OCI-LY7 (cell line): ENCODE measurements at regions not wholly inside any gene's neighbourhood (a gene's known extent, or its start where the extent isn't known, plus 50 kb on each side); places are given as distances from the start of the nearest gene placed in this dataset.

Experiments used
- BruUV-seq: library from RNA; stranded (reverse); fragments of 400-500 nt; replicated peaks from 2 replicates; lab custom pipeline; 2021; lab: Mats Ljungman, UMichigan
- CTCF ChIA-PET: fragments of 300-600 bp; sonication (Branson Sonifier 250); formaldehyde crosslinking; loops from one replicate; lab custom pipeline; 2022; ENCODE audit warnings: antibody characterized with exemption; ENCODE audit not compliant: unreplicated experiment; lab: Charles Lee
- POLR2A ChIA-PET: fragments of 300-600 bp; sonication (Branson Sonifier 250); formaldehyde crosslinking; loops from one replicate; lab custom pipeline; 2022; ENCODE audit warnings: antibody characterized with exemption; lab: Charles Lee
- DNase-seq: peaks from one replicate; pipeline ENCODE4 v3.0.0-alpha.2; 2015; ENCODE audit warnings: low spot score
- H2AFZ ChIP-seq: fragments of 200-600 bp; sonication (generic), shearing (Covaris generic); 2 replicates; pipeline ENCODE4 v1.6.1; 2014; ENCODE audit warnings: mild to moderate bottlenecking, antibody characterized with exemption, low read length, moderate library complexity
- H3K27ac ChIP-seq: fragments of 200-600 bp; sonication (generic); 2 replicates; pipeline ENCODE4 v1.5.1; 2014; ENCODE audit warnings: mixed run types, low read depth, mild to moderate bottlenecking, moderate library complexity, low read length, inconsistent platforms; ENCODE audit not compliant: poor library complexity, severe bottlenecking
- H3K36me3 ChIP-seq: fragments of 200-600 bp; sonication (generic); 2 replicates; pipeline ENCODE4 v1.6.1; 2014; ENCODE audit warnings: mild to moderate bottlenecking, antibody characterized with exemption, low read length, moderate library complexity, mixed read lengths; ENCODE audit not compliant: insufficient read depth
- H3K4me1 ChIP-seq: fragments of 200-600 bp; sonication (generic); 2 replicates; pipeline ENCODE4 v1.5.1; 2014; ENCODE audit warnings: mild to moderate bottlenecking, low read length; ENCODE audit not compliant: insufficient read depth, poor library complexity, severe bottlenecking
- H3K4me2 ChIP-seq: fragments of 200-600 bp; sonication (generic); 2 replicates; pipeline ENCODE4 v1.6.1; 2014; ENCODE audit warnings: mild to moderate bottlenecking, low read length
- H3K4me3 ChIP-seq: fragments of 200-600 bp; sonication (generic); 2 replicates; pipeline ENCODE4 v1.5.1; 2014; ENCODE audit warnings: mild to moderate bottlenecking, low read depth, low read length; ENCODE audit not compliant: poor library complexity, severe bottlenecking
- H3K79me2 ChIP-seq: fragments of 200-600 bp; sonication (generic); 2 replicates; pipeline ENCODE4 v1.6.1; 2016; ENCODE audit warnings: low read depth, mild to moderate bottlenecking, low read length, moderate library complexity, mixed read lengths; ENCODE audit not compliant: insufficient read depth
- H3K9me2 ChIP-seq: fragments of 200-600 bp; sonication (generic); 2 replicates; pipeline ENCODE4 v1.6.1; 2016; ENCODE audit warnings: mild to moderate bottlenecking, low read length, mixed read lengths; ENCODE audit not compliant: insufficient read depth
- H3K9me3 ChIP-seq: fragments of 200-600 bp; sonication (generic); 2 replicates; pipeline ENCODE4 v1.6.1; 2014; ENCODE audit warnings: mild to moderate bottlenecking, mixed run types, low read length, mixed read lengths
- H4K20me1 ChIP-seq: fragments of 200-600 bp; sonication (generic); 2 replicates; pipeline ENCODE4 v1.6.1; 2014; ENCODE audit warnings: mild to moderate bottlenecking, antibody characterized with exemption, low read length, moderate library complexity, mixed read lengths; ENCODE audit not compliant: insufficient read depth
- CTCF ChIP-seq: fragments of 200-600 bp; sonication (generic); conservative IDR thresholded peaks from 2 replicates; pipeline ENCODE4 v1.5.1; 2014; ENCODE audit warnings: mild to moderate bottlenecking, antibody characterized with exemption, low read length, moderate library complexity, mixed read lengths
- EZH2phosphoT487 ChIP-seq: fragments of 200-600 bp; sonication (generic); IDR thresholded peaks from 2 replicates; pipeline ENCODE4 v1.6.1; 2018; ENCODE audit warnings: low read depth, borderline replicate concordance, mild to moderate bottlenecking, mixed run types, antibody characterized with exemption, low read length, moderate library complexity, mixed read lengths
- intact Hi-C: fragments of 100-400 bp; cut with micrococcal nuclease; formaldehyde crosslinking; loops from one replicate; pipeline ENCODE4 v1.10.0; 2022; ENCODE audit not compliant: unreplicated experiment

- Histone ChIP-seq H4K20me1 (no peaks in the 10 kb centered on the region), H3K4me2 (no peak overlapping the region), H3K4me3 (no peak overlapping the region), H3K9me2 (no peaks in the 10 kb centered on the region), H3K4me1 (no peaks in the 10 kb centered on the region), H2AFZ (no peak overlapping the region), H3K36me3 (no peaks in the 10 kb centered on the region), H3K79me2 (no peaks in the 10 kb centered on the region), H3K9me3 (no peaks in the 10 kb centered on the region), H3K27ac (no peak overlapping the region)
- POLR2A ChIA-PET, result interaction anchor here (0.6 kb wide), 1 partner anchor 810 kb away, joined by 4 read pairs; no protein-coding TSS in a partner anchor
- intact Hi-C loops, result no loop called here
- TF ChIP-seq EZH2phosphoT487 (no peak), CTCF (no peak)
- no peak for DNase-seq
- CTCF ChIA-PET, result no interaction called here
- BruUV-seq, result no TSS peak
These were observed 544.7 kb upstream of the GBE1 start for GRCh38 chr3:82306189-82306588.

- ChIA-PET POLR2A (interaction anchor here (0.7 kb wide), 1 partner anchor 172 kb away, joined by 3 read pairs; no protein-coding TSS in a partner anchor), CTCF (no interaction called here)
- Histone ChIP-seq H2AFZ (no peak overlapping the region), H3K79me2 (no peaks in the 10 kb centered on the region), H3K9me2 (no peaks in the 10 kb centered on the region), H4K20me1 (no peaks in the 10 kb centered on the region), H3K4me3 (no peak overlapping the region), H3K4me1 (no peaks in the 10 kb centered on the region), H3K9me3 (no peaks in the 10 kb centered on the region), H3K27ac (no peak overlapping the region), H3K36me3 (no peaks in the 10 kb centered on the region), H3K4me2 (no peak overlapping the region)
- DNase-seq, result no peak
- TF ChIP-seq CTCF (no peak), EZH2phosphoT487 (no peak)
- intact Hi-C loops, result no loop called here
- BruUV-seq, result no TSS peak
These were observed 533.2 kb upstream of the GBE1 start for GRCh38 chr3:82294609-82295008.

- Histone ChIP-seq H3K4me3 (no peak overlapping the region), H3K9me2 (no peaks in the 10 kb centered on the region), H3K36me3 (no peaks in the 10 kb centered on the region), H3K79me2 (no peaks in the 10 kb centered on the region), H3K9me3 (no peaks in the 10 kb centered on the region), H3K4me1 (no peaks in the 10 kb centered on the region), H2AFZ (no peak overlapping the region), H4K20me1 (no peaks in the 10 kb centered on the region), H3K27ac (no peak overlapping the region), H3K4me2 (no peak overlapping the region)
- intact Hi-C loops, result no loop called here
- TF ChIP-seq EZH2phosphoT487 (no peak), CTCF (no peak)
- DNase-seq, result no peak
- CTCF ChIA-PET, result no interaction called here
- POLR2A ChIA-PET, result no interaction called here
- BruUV-seq, result no TSS peak
These were observed 532.4 kb upstream of the GBE1 start for GRCh38 chr3:82293867-82294266.
